ENCODE measurements at regions not wholly inside any gene's neighbourhood (a gene's known extent, or its start where the extent isn't known, plus 50 kb on each side); places are given as distances from the start of the nearest gene placed in this dataset.

GRCh38 chr4:38499101-38499500 lies 164.9 kb upstream of the KLF3 start:
- ChIA-PET CTCF (interaction anchor here (1.0 to 1.1 kb wide), 2 partner anchors 14 to 23 kb away, joined by 3 read pairs; no protein-coding TSS in a partner anchor), POLR2A (no interaction called here)
- DNase-seq (ENCODE audit: extremely low spot score), result no peak
- TF ChIP-seq, protein P1, sequence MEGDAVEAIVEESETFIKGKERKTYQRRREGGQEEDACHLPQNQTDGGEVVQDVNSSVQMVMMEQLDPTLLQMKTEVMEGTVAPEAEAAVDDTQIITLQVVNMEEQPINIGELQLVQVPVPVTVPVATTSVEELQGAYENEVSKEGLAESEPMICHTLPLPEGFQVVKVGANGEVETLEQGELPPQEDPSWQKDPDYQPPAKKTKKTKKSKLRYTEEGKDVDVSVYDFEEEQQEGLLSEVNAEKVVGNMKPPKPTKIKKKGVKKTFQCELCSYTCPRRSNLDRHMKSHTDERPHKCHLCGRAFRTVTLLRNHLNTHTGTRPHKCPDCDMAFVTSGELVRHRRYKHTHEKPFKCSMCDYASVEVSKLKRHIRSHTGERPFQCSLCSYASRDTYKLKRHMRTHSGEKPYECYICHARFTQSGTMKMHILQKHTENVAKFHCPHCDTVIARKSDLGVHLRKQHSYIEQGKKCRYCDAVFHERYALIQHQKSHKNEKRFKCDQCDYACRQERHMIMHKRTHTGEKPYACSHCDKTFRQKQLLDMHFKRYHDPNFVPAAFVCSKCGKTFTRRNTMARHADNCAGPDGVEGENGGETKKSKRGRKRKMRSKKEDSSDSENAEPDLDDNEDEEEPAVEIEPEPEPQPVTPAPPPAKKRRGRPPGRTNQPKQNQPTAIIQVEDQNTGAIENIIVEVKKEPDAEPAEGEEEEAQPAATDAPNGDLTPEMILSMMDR (IDR thresholded peaks at IDR 0.05; ENCODE audit: control extremely low read depth, extremely low read depth, low read depth, missing control alignments), result no peak

- CTCF ChIA-PET, result interaction anchor here (1.7 kb wide), 1 partner anchor 23 kb away, joined by 3 read pairs; no protein-coding TSS in a partner anchor
- TF ChIP-seq, protein P1 (IDR thresholded peaks at IDR 0.05; ENCODE audit: control extremely low read depth, extremely low read depth, low read depth, missing control alignments), result no peak
- DNase-seq (ENCODE audit: extremely low spot score), result no peak
- POLR2A ChIA-PET, result no interaction called here
These were observed 163.6 kb upstream of the KLF3 start for GRCh38 chr4:38500433-38500832.

DNA sequence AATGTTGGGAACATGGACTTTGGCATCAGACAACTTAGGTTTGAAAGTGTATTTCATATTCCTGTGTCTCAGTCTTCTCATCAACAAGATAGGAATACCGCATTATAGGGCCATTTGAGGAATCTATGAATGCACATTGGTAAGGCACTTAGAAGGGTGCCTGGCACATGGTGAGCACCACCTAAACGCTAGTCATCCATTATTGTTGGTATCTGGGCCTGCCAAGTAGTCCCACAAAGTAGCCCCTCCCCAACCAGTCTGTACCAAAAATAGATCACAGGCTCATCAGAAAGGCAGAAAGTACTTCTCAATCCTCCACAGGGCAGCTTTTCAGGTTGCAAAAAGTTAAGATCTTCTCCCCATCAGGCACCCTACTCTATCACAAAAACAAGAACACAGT lies 162.3 kb upstream of the KLF3 start:
- POLR2A ChIA-PET, result no interaction called here
- TF ChIP-seq, protein P1 (IDR thresholded peaks at IDR 0.05; ENCODE audit: control extremely low read depth, extremely low read depth, low read depth, missing control alignments), result no peak
- CTCF ChIA-PET, result interaction anchor here (1.1 to 1.2 kb wide), 2 partner anchors 9 to 228 kb away, joined by 3 read pairs; no protein-coding TSS in a partner anchor
- no peak for DNase-seq (ENCODE audit: extremely low spot score)

DNA sequence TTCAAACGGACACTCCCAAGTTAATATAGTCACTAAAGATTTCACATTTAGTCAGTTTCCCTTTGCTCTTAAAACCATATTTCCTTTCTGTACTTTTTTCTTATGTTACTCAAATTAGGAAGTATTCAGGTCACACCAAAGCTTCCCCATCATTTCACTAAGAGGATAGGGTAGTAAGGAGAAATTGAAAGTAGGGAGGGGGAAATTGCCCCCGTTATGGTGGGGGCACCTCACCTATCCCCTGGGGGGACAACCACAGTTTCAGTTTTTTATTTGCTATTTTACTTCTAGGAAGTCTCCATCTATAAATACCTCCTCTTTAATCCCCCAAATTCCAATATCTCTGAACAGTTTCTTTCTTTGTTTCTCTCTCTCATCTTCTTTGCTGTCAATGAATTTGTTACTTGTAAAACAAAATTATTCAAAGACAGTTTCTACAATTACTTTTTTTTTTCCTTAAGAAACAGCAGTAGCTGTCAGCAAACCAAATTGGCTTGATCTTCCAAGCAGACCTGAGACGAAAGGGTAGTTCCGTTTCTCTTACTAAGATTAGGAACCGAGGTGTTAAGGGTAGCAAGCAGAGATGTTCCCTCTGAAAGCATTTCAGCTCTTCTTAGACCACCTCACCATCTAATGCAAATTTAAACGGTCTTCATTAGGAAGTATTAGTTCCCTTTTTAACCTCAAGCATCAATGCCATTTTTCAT lies 160.2 kb upstream of the KLF3 start:
- TF ChIP-seq, protein P1 (IDR thresholded peaks at IDR 0.05; ENCODE audit: control extremely low read depth, extremely low read depth, low read depth, missing control alignments), result no peak
- DNase-seq (ENCODE audit: extremely low spot score), result peak; percentile 60
- ChIA-PET CTCF (interaction anchor here (0.7 to 2.0 kb wide), 5 partner anchors 9 to 435 kb away, joined by 3 to 7 read pairs (median 3); no protein-coding TSS in a partner anchor), POLR2A (interaction anchor here (0.7 kb wide), 1 partner anchor 194 kb away, joined by 5 read pairs; no protein-coding TSS in a partner anchor)

DNA sequence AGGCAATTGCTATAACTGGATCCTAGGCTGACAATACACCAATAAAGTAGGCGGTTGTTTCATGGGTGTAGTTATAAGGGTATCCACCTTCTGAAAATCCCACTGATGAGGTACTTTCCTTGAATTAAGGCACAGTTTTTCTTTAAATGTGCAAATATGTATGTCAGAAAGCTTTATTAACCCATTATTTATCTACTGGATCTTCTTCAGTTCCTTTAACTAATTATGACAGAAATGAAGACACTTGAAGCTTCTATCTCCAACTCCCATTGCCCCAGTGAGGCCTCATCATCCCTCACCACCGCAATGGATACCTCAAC lies 159.6 kb upstream of the KLF3 start:
- CTCF ChIA-PET, result interaction anchor here (1.2 to 2.0 kb wide), 3 partner anchors 11 to 435 kb away, joined by 3 to 7 read pairs (median 4); no protein-coding TSS in a partner anchor
- TF ChIP-seq, protein P1 (IDR thresholded peaks at IDR 0.05; ENCODE audit: control extremely low read depth, extremely low read depth, low read depth, missing control alignments), result no peak
- POLR2A ChIA-PET, result interaction anchor here (0.7 kb wide), 1 partner anchor 194 kb away, joined by 5 read pairs; no protein-coding TSS in a partner anchor
- DNase-seq (ENCODE audit: extremely low spot score), result no peak

DNA sequence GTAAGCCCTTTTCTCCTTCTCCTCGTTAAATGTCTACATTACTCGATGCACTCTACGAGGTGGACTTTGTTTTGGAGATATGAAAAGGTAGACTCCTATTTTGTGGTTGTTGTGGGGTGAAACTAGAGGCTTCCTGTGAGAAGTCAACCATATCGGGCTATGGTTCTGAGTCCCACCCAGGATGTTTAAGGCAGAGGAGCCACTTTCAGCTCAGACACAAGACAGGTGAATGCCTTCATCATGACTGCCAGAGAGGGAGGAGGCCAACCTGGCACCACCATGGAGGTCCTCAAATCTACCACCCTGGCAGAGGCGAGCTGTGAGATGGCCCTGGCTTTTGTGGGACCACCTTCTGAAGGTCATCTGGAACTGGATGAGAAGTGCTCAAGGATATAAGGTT lies 154.4 kb upstream of the KLF3 start:
- TF ChIP-seq, protein P1 (IDR thresholded peaks at IDR 0.05; ENCODE audit: control extremely low read depth, extremely low read depth, low read depth, missing control alignments), result no peak
- ChIA-PET POLR2A (no interaction called here), CTCF (interaction anchor here (1.0 to 1.5 kb wide), 4 partner anchors 21 to 190 kb away, joined by 3 read pairs; no protein-coding TSS in a partner anchor)
- no peak for DNase-seq (ENCODE audit: extremely low spot score)

Measured in GM10248 (cell line).